H1 (cell line): ENCODE measurements at regions not wholly inside any gene's neighbourhood (a gene's known extent, or its start where the extent isn't known, plus 50 kb on each side); places are given as distances from the start of the nearest gene placed in this dataset.

Experiments
- CTCF ChIA-PET: fragments of 300-600 bp; sonication (Branson Sonifier 250); formaldehyde crosslinking; loops from one replicate; lab custom pipeline; 2021; ENCODE audit not compliant: partially characterized antibody; lab: Charles Lee
- POLR2A ChIA-PET: fragments of 300-600 bp; sonication (Branson Sonifier 250); formaldehyde crosslinking; loops from one replicate; lab custom pipeline; 2021; ENCODE audit warnings: inconsistent platforms; ENCODE audit not compliant: partially characterized antibody; lab: Charles Lee
- DNase-seq, 2 experiments: peaks; one replicate each; pipeline versions ENCODE4 v3.0.0 to v3.0.0-alpha.2; 2010 to 2022; ENCODE audit warnings: low spot score in 2 of 2, low read depth in 1 of 2, mixed read lengths in 1 of 2
- FAIRE-seq: peaks from 2 replicates; lab custom pipeline; 2011; peaks lifted over from hg19 to GRCh38; lab: Jason Lieb, UNC
- H2AFZ ChIP-seq: 2 replicates; pipeline ENCODE4 v1.8.1; 2012; ENCODE audit warnings: low read length, inconsistent platforms
- H2AK5ac ChIP-seq: 2 replicates; pipeline ENCODE4 v1.6.1; 2013; ENCODE audit warnings: low read depth, low read length
- H2BK120ac ChIP-seq: replicated peaks from 2 replicates; pipeline ENCODE3; 2013; ENCODE audit warnings: low read depth, low read length, inconsistent platforms
- H2BK12ac ChIP-seq: 2 replicates; pipeline ENCODE4 v1.6.1; 2013; ENCODE audit warnings: low read depth, low read length
- H2BK15ac ChIP-seq: 2 replicates; pipeline ENCODE4 v1.6.1; 2013; ENCODE audit warnings: low read length
- H2BK20ac ChIP-seq: 2 replicates; pipeline ENCODE4 v1.6.1; 2013; ENCODE audit warnings: low read length
- H2BK5ac ChIP-seq: 2 replicates; pipeline ENCODE4 v1.6.1; 2013; ENCODE audit warnings: low read depth, low read length
- H3K14ac ChIP-seq: 2 replicates; pipeline ENCODE4 v1.6.1; 2013; ENCODE audit warnings: inconsistent platforms; ENCODE audit not compliant: insufficient read length
- H3K18ac ChIP-seq: 2 replicates; pipeline ENCODE4 v1.6.1; 2013; ENCODE audit warnings: low read length; ENCODE audit errors: extremely low read depth
- H3K23ac ChIP-seq: 2 replicates; pipeline ENCODE4 v1.6.1; 2013; ENCODE audit warnings: inconsistent platforms; ENCODE audit not compliant: insufficient read length
- H3K23me2 ChIP-seq: 2 replicates; pipeline ENCODE4 v1.6.1; 2013; ENCODE audit warnings: low read depth, low read length
- H3K27ac ChIP-seq: 2 replicates; pipeline ENCODE4 v1.6.1; 2011; ENCODE audit warnings: low read depth, low read length, inconsistent platforms
- H3K27me3 ChIP-seq, 4 experiments: replicated peaks in 1 of 4; 1 replicate in 1 of 4; 2 replicates in 3 of 4; pipeline versions ENCODE4 v1.6.1 to v1.8.1; 2011 to 2013; ENCODE audit warnings: low read length in 3 of 4, mild to moderate bottlenecking in 3 of 4, inconsistent platforms in 2 of 4, mixed read lengths in 2 of 4, moderate library complexity in 1 of 4; ENCODE audit not compliant: control insufficient read depth in 3 of 4, insufficient read depth in 3 of 4; ENCODE audit errors: extremely low read depth in 1 of 4
- H3K36me3 ChIP-seq, 4 experiments: 2 replicates each; pipeline versions ENCODE4 v1.6.1 to v1.8.1; 2011 to 2013; ENCODE audit warnings: mild to moderate bottlenecking in 4 of 4, low read length in 3 of 4, moderate library complexity in 2 of 4, control low read depth in 1 of 4, inconsistent platforms in 1 of 4; ENCODE audit not compliant: insufficient read depth in 4 of 4, control insufficient read depth in 2 of 4
- H3K4ac ChIP-seq: replicated peaks from 2 replicates; pipeline ENCODE3; 2013; ENCODE audit warnings: low read length, low read depth, mixed read lengths, inconsistent platforms; ENCODE audit not compliant: insufficient read length
- H3K4me1 ChIP-seq, 4 experiments: replicated peaks in 1 of 4; 1 replicate in 1 of 4; 2 replicates in 3 of 4; pipeline versions ENCODE4 v1.6.1 to v1.8.1; 2011 to 2013; ENCODE audit warnings: low read length in 3 of 4, inconsistent platforms in 2 of 4, mixed read lengths in 1 of 4; ENCODE audit not compliant: insufficient read depth in 4 of 4, control insufficient read depth in 3 of 4
- H3K4me2 ChIP-seq, 2 experiments: 2 replicates each; pipeline versions ENCODE4 v1.6.1 to v1.8.1; 2011 to 2013; ENCODE audit warnings: low read depth in 2 of 2, low read length in 2 of 2, control low read depth in 1 of 2, inconsistent platforms in 1 of 2, mild to moderate bottlenecking in 1 of 2; ENCODE audit not compliant: insufficient read depth in 1 of 2
- H3K4me3 ChIP-seq, 4 experiments: fragments of 200-600, 300-600 bp in 1 of 4; sonication (generic), shearing (Covaris generic), sonication (Bioruptor Twin) in 1 of 4; 2 replicates each; pipeline versions ENCODE4 v1.5.1 to v1.8.1; 2011 to 2016; ENCODE audit warnings: low read length in 4 of 4, low read depth in 3 of 4, control low read depth in 2 of 4, inconsistent platforms in 2 of 4, mild to moderate bottlenecking in 2 of 4, mixed read lengths in 1 of 4, moderate library complexity in 1 of 4; ENCODE audit not compliant: insufficient read depth in 2 of 4; ENCODE audit errors: extremely low read depth in 1 of 4
- H3K56ac ChIP-seq: replicated peaks from 2 replicates; pipeline ENCODE3; 2013; ENCODE audit warnings: low read depth, mild to moderate bottlenecking, mixed read lengths, low read length, inconsistent platforms; ENCODE audit not compliant: insufficient read length
- H3K79me1 ChIP-seq: 2 replicates; pipeline ENCODE4 v1.6.1; 2013; ENCODE audit warnings: low read depth, low read length, control low read depth
- H3K79me2 ChIP-seq, 2 experiments: 2 replicates each; pipeline versions ENCODE4 v1.6.1 to v1.8.1; 2012 to 2013; ENCODE audit warnings: low read length in 2 of 2, mild to moderate bottlenecking in 2 of 2, inconsistent platforms in 1 of 2; ENCODE audit not compliant: insufficient read depth in 2 of 2, control insufficient read depth in 1 of 2
- H3K9ac ChIP-seq, 4 experiments: replicated peaks in 1 of 4; 1 replicate in 1 of 4; 2 replicates in 3 of 4; pipeline versions ENCODE4 v1.6.1 to v1.8.1; 2011 to 2013; ENCODE audit warnings: low read depth in 3 of 4, low read length in 3 of 4, control low read depth in 2 of 4, mild to moderate bottlenecking in 2 of 4, moderate library complexity in 2 of 4, inconsistent platforms in 1 of 4; ENCODE audit errors: extremely low read depth in 1 of 4
- H3K9me3 ChIP-seq, 2 experiments: 2 replicates each; pipeline versions ENCODE4 v1.6.1 to v1.8.1; 2012 to 2013; ENCODE audit warnings: mild to moderate bottlenecking in 2 of 2, moderate library complexity in 2 of 2, control low read depth in 1 of 2, inconsistent platforms in 1 of 2, low read depth in 1 of 2, low read length in 1 of 2, mixed read lengths in 1 of 2; ENCODE audit not compliant: insufficient read depth in 2 of 2
- H4K20me1 ChIP-seq, 2 experiments: replicated peaks in 1 of 2; 2 replicates each; pipeline versions ENCODE3 to v1.8.1; 2011 to 2013; ENCODE audit warnings: inconsistent platforms in 2 of 2, low read length in 2 of 2, mild to moderate bottlenecking in 1 of 2; ENCODE audit not compliant: insufficient read depth in 2 of 2, control insufficient read depth in 1 of 2
- H4K5ac ChIP-seq: 2 replicates; pipeline ENCODE4 v1.6.1; 2013; ENCODE audit warnings: low read length, low read depth, mixed read lengths, inconsistent platforms; ENCODE audit not compliant: insufficient read length
- H4K8ac ChIP-seq: 2 replicates; pipeline ENCODE4 v1.8.0; 2013; ENCODE audit warnings: mild to moderate bottlenecking, moderate library complexity, low read length, inconsistent platforms; ENCODE audit not compliant: insufficient read depth; ENCODE audit errors: extremely low read depth
- H4K91ac ChIP-seq: replicated peaks from 2 replicates; pipeline ENCODE3; 2013; ENCODE audit warnings: low read length, mixed read lengths, inconsistent platforms; ENCODE audit not compliant: insufficient read length
- CHD2 ChIP-seq: IDR thresholded peaks from 2 replicates; pipeline ENCODE4 v1.6.1; 2012; ENCODE audit warnings: low read length, improper control_type of control experiment
- HDAC2 ChIP-seq, 2 experiments: fragments of 300-600 bp in 1 of 2; sonication (generic) in 1 of 2; IDR thresholded peaks; 2 replicates each; pipeline ENCODE4 v1.6.1; 2011 to 2012; ENCODE audit warnings: low read depth in 2 of 2, low read length in 2 of 2, mild to moderate bottlenecking in 2 of 2, moderate library complexity in 2 of 2, borderline replicate concordance in 1 of 2, inconsistent platforms in 1 of 2
- JUND ChIP-seq: IDR thresholded peaks from 2 replicates; pipeline ENCODE4 v1.6.1; 2011; ENCODE audit warnings: mild to moderate bottlenecking, improper control_type of control experiment, low read length
- SAP30 ChIP-seq: fragments of 300-600 bp; sonication (generic); IDR thresholded peaks from 2 replicates; pipeline ENCODE4 v1.7.1; 2012; ENCODE audit warnings: low read length, moderate library complexity, mild to moderate bottlenecking, inconsistent platforms; ENCODE audit not compliant: insufficient read depth, insufficient replicate concordance
- SP1 ChIP-seq: IDR thresholded peaks from 2 replicates; pipeline ENCODE4 v1.6.1; 2011; ENCODE audit warnings: low read depth, low read length
- TEAD4 ChIP-seq: IDR thresholded peaks from 2 replicates; pipeline ENCODE4 v1.6.1; 2012; ENCODE audit warnings: low read depth, low read length, inconsistent platforms, mixed read lengths
- WGBS, 2 experiments: shearing (Covaris generic) in 1 of 2; methylation state at CpG; one replicate each; pipeline versions ENCODE4 v1.1.6 to v1.1.7; 2013 to 2015; ENCODE audit warnings: low lambda C conversion rate in 2 of 2, mixed read lengths in 2 of 2, inconsistent platforms in 1 of 2, low coverage in 1 of 2, missing lambda C conversion rate in 1 of 2; ENCODE audit not compliant: insufficient replicate concordance in 2 of 2, insufficient coverage in 1 of 2, insufficient read length in 1 of 2; ENCODE audit errors: extremely low coverage in 1 of 2, missing lambda C conversion rate in 1 of 2; 5-methylcytosine and 5-hydroxymethylcytosine counted together

DNA sequence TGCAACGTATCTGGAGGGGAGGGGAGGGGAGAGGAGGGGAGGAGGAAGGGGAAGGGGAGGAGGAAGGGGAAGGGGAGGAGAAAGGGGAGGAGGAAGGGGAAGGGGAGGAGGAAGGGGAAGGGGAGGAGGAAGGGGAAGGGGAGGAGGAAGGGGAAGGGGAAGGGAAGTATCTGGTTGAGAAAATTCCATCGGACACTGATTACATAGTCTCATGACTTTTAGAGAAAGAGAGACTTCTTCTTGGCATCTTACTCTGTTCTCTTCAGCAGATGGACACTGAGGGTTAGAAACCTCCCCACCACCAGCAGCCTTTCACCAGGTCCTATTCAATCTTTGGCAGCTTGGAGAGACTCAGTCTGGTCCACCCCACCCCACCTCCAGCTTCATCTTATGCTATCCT lies 296.3 kb downstream of the TNS1 start:
- Histone ChIP-seq H3K79me1 (no peaks in the 10 kb centered on the region), H3K9me3 (no peaks in the 10 kb centered on the region), H3K4me2 (no peak overlapping the region), H3K4ac (no peak overlapping the region), H3K23ac (no peak overlapping the region), H4K8ac (no peak overlapping the region), H2BK120ac (no peak overlapping the region), H3K56ac (no peak overlapping the region), H2AK5ac (no peak overlapping the region), H3K4me1 (no peaks in the 10 kb centered on the region), H3K4me3 (no peak overlapping the region), H3K27me3 (no peaks in the 10 kb centered on the region), H2BK12ac (no peak overlapping the region), H2BK5ac (no peak overlapping the region), H3K18ac (no peak overlapping the region), H3K14ac (no peak overlapping the region), H3K36me3 (no peaks in the 10 kb centered on the region), H3K9ac (no peak overlapping the region), H2BK15ac (no peak overlapping the region), H3K23me2 (no peaks in the 10 kb centered on the region; the same call in 1 of the 2 replicates), H4K91ac (no peak overlapping the region), H2AFZ (no peak overlapping the region), H4K5ac (no peak overlapping the region), H2BK20ac (no peak overlapping the region), H3K79me2 (no peaks in the 10 kb centered on the region), H4K20me1 (no peaks in the 10 kb centered on the region), H3K27ac (no peak overlapping the region)
- ChIA-PET POLR2A (no interaction called here), CTCF (interaction anchor here (0.8 to 3.3 kb wide), 2 partner anchors 10 to 196 kb away, joined by 3 to 10 read pairs; no protein-coding TSS in a partner anchor)
- DNase-seq (no peak), FAIRE-seq (no peak)
- WGBS, 2 experiments: 33% methylated on average over 1 of the region's 2 CpGs; no CpG with 5 or more reads in 1 of the 2 experiments
- no peak for TF ChIP-seq SP1
- no peak for TF ChIP-seq CHD2
- TF ChIP-seq JUND: no peak
- TF ChIP-seq SAP30: no peak
- no peak for TF ChIP-seq HDAC2 (IDR thresholded peaks at IDR 0.05; ENCODE audit: borderline replicate concordance in 1 of 2, low read depth in 2 of 2, low read length in 2 of 2)
- no peak for TF ChIP-seq TEAD4
